ENCODE measurements at regions not wholly inside any gene's neighbourhood (a gene's known extent, or its start where the extent isn't known, plus 50 kb on each side); places are given as distances from the start of the nearest gene placed in this dataset.
"Not testable (repeated sequence)": the region's sequence is repeated elsewhere in the genome, so short reads cannot be mapped to it uniquely, and the experiment has no call there.

DNA sequence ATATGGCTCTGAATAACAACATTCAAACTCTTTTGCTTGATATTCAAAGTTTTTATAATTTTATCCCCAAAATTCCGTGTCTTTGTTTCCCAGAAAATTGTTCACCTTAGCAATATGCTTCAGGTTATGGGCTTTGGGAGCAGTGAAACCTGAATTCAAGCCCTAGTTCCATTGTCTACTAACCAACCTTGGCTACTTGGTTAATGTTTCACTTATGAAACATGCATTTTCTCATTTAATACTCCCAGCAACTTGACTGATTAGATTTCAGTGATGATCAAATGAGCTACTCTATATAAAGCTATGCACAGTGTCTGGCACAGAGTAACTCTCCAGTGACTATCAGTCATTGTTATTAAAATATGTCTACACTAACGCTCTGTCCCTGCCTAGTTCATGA, 192.2 kb upstream of the TENT5A start:
- H3K9me3 Mint-ChIP-seq, result no peaks in the 10 kb centered on the region
- Histone ChIP-seq H3K9me3 (ENCODE audit: low read depth) (no peaks in the 10 kb centered on the region), H2AFZ (replicated peaks) (no peak overlapping the region), H3K4me1 (peaks cover 17% of the 10 kb centered on the region), H4K20me1 (ENCODE audit: low read depth) (no peaks in the 10 kb centered on the region), H3K4me2 (no peak overlapping the region), H3K27ac (no peak overlapping the region), H3K4me3 (no peak overlapping the region), H3K27me3 (no peaks in the 10 kb centered on the region), H3K9ac (no peak overlapping the region), H3K79me2 (ENCODE audit: low read depth) (no peaks in the 10 kb centered on the region), H3K36me3 (no peaks in the 10 kb centered on the region), H3F3A (ENCODE audit: low read depth) (no peaks in the 10 kb centered on the region)
- H3K4me1 Mint-ChIP-seq, result peaks cover 4% of the 10 kb centered on the region
- H3K27me3 Mint-ChIP-seq (ENCODE audit: insufficient read depth, low read depth), result no peaks in the 10 kb centered on the region
- no peak overlapping the region for H3K27ac Mint-ChIP-seq
- DNase-seq (ENCODE audit: low spot score), result no peak
- TF ChIP-seq EZH2phosphoT487 (IDR thresholded peaks at IDR 0.05) (no peak), EZH2 (IDR thresholded peaks at IDR 0.05) (no peak)
- TF ChIP-seq, protein P1, sequence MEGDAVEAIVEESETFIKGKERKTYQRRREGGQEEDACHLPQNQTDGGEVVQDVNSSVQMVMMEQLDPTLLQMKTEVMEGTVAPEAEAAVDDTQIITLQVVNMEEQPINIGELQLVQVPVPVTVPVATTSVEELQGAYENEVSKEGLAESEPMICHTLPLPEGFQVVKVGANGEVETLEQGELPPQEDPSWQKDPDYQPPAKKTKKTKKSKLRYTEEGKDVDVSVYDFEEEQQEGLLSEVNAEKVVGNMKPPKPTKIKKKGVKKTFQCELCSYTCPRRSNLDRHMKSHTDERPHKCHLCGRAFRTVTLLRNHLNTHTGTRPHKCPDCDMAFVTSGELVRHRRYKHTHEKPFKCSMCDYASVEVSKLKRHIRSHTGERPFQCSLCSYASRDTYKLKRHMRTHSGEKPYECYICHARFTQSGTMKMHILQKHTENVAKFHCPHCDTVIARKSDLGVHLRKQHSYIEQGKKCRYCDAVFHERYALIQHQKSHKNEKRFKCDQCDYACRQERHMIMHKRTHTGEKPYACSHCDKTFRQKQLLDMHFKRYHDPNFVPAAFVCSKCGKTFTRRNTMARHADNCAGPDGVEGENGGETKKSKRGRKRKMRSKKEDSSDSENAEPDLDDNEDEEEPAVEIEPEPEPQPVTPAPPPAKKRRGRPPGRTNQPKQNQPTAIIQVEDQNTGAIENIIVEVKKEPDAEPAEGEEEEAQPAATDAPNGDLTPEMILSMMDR (IDR thresholded peaks at IDR 0.05), result no peak
- H3K4me3 Mint-ChIP-seq, result no peak overlapping the region
- H3K36me3 Mint-ChIP-seq, result no peaks in the 10 kb centered on the region

DNA sequence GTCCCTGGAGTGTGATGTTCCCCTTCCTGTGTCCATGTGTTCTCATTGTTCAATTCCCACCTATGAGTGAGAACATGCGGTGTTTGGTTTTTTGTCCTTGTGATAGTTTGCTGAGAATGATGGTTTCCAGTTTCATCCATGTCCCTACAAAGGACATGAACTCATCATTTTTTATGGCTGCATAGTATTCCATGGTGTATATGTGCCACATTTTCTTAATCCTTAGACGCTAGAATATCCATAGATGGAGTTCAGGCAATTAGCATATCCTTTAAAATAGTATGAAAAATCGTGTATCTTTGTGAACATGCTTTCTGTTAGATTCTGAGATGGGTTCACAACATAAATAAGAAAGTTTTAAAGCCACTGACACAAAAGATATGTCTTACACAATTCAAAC, 190.4 kb upstream of the TENT5A start:
- not testable (repeated sequence) for H3K27ac ChIP-seq; H3K27me3 Mint-ChIP-seq (ENCODE audit: insufficient read depth, low read depth); H3K9me3 ChIP-seq (ENCODE audit: low read depth); H4K20me1 ChIP-seq (ENCODE audit: low read depth); H3K4me3 ChIP-seq; H3K4me3 Mint-ChIP-seq; H3K4me2 ChIP-seq; H3K79me2 ChIP-seq (ENCODE audit: low read depth); H3K27me3 ChIP-seq; H2AFZ ChIP-seq (replicated peaks); H3K27ac Mint-ChIP-seq; H3K36me3 Mint-ChIP-seq; DNase-seq (ENCODE audit: low spot score); H3K9me3 Mint-ChIP-seq; H3K9ac ChIP-seq; H3K36me3 ChIP-seq; H3K4me1 Mint-ChIP-seq; H3F3A ChIP-seq (ENCODE audit: low read depth)
- peaks cover 17% of the 10 kb centered on the region for H3K4me1 ChIP-seq

DNA sequence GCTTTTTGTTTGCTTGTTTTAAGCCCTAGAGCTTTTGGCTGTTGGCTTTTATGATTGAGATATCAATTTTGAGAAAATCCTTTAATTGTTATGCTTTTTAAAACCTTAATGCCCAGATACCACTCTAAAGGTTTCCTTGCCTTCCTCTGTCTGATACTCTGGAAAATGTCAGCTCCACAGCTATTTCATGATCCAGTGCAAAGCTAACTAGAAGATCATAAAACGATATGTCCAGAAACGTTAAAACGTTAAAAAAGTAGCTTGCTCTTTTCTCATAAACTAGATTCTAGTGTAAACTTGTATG, 189.5 kb upstream of the TENT5A start:
- Histone ChIP-seq H2AFZ (replicated peaks) (no peak overlapping the region), H3K9ac (no peak overlapping the region), H3K4me1 (peaks cover 17% of the 10 kb centered on the region), H3K9me3 (ENCODE audit: low read depth) (no peaks in the 10 kb centered on the region), H4K20me1 (ENCODE audit: low read depth) (no peaks in the 10 kb centered on the region), H3K27ac (no peak overlapping the region), H3K27me3 (no peaks in the 10 kb centered on the region), H3K4me3 (no peak overlapping the region), H3K79me2 (ENCODE audit: low read depth) (no peaks in the 10 kb centered on the region), H3K36me3 (no peaks in the 10 kb centered on the region), H3F3A (ENCODE audit: low read depth) (no peaks in the 10 kb centered on the region), H3K4me2 (no peak overlapping the region)
- H3K4me1 Mint-ChIP-seq, result peaks cover 7% of the 10 kb centered on the region
- H3K36me3 Mint-ChIP-seq, result no peaks in the 10 kb centered on the region
- no peak for DNase-seq (ENCODE audit: low spot score)
- TF ChIP-seq EZH2phosphoT487 (IDR thresholded peaks at IDR 0.05), result no peak
- TF ChIP-seq EZH2 (IDR thresholded peaks at IDR 0.05), result no peak
- TF ChIP-seq, protein P1 (IDR thresholded peaks at IDR 0.05), result no peak
- H3K4me3 Mint-ChIP-seq, result no peak overlapping the region
- H3K27me3 Mint-ChIP-seq (ENCODE audit: insufficient read depth, low read depth), result no peaks in the 10 kb centered on the region
- H3K9me3 Mint-ChIP-seq, result no peaks in the 10 kb centered on the region
- H3K27ac Mint-ChIP-seq, result no peak overlapping the region

DNA sequence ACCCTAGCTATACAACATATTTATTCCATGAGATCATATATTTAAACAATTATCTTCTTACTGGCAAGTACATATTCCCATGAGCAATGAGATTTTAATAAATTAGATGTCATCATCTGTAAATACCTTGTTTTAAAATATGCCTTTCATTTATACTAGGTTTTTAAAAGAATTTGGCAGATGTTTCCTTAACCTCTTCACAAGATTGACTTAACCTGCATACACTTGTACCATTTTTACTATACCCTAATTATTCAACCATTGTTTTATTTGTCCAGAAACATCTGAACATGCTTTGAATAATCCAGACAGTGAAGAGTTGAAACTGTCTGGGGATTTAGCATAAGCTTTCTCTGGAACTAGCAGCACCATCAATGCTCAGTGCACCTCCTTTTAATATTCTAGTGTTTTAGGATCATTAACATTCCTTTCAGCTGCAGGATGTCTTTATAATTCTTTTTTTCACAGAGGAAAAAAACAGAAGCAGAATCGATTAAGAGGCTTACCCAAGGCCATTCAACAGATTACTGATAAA, 188.0 kb upstream of the TENT5A start:
- peaks cover 10% of the 10 kb centered on the region for H3K4me1 ChIP-seq
- no peaks in the 10 kb centered on the region for H3K27me3 ChIP-seq
- TF ChIP-seq EZH2 (IDR thresholded peaks at IDR 0.05) (no peak), EZH2phosphoT487 (IDR thresholded peaks at IDR 0.05) (no peak)
- TF ChIP-seq, protein P1 (IDR thresholded peaks at IDR 0.05), result no peak
- H4K20me1 ChIP-seq (ENCODE audit: low read depth), result no peaks in the 10 kb centered on the region
- no peak overlapping the region for H3K4me2 ChIP-seq
- H3K9me3 ChIP-seq (ENCODE audit: low read depth), result no peaks in the 10 kb centered on the region
- Mint-ChIP-seq H3K36me3 (no peaks in the 10 kb centered on the region), H3K9me3 (no peaks in the 10 kb centered on the region), H3K4me1 (peaks cover 4% of the 10 kb centered on the region), H3K27ac (no peak overlapping the region), H3K4me3 (no peak overlapping the region), H3K27me3 (ENCODE audit: insufficient read depth, low read depth) (no peaks in the 10 kb centered on the region)
- no peak overlapping the region for H3K9ac ChIP-seq
- DNase-seq (ENCODE audit: low spot score), result no peak
- H2AFZ ChIP-seq (replicated peaks), result no peak overlapping the region
- no peaks in the 10 kb centered on the region for H3K36me3 ChIP-seq
- H3K79me2 ChIP-seq (ENCODE audit: low read depth), result no peaks in the 10 kb centered on the region
- no peaks in the 10 kb centered on the region for H3F3A ChIP-seq (ENCODE audit: low read depth)
- no peak overlapping the region for H3K4me3 ChIP-seq
- H3K27ac ChIP-seq, result no peak overlapping the region

All from neural progenitor cell (in vitro differentiated cells).